ENCODE measurements at regions not wholly inside any gene's neighbourhood (a gene's known extent, or its start where the extent isn't known, plus 50 kb on each side); places are given as distances from the start of the nearest gene placed in this dataset.
"Not testable (repeated sequence)": the region's sequence is repeated elsewhere in the genome, so short reads cannot be mapped to it uniquely, and the experiment has no call there.

DNA sequence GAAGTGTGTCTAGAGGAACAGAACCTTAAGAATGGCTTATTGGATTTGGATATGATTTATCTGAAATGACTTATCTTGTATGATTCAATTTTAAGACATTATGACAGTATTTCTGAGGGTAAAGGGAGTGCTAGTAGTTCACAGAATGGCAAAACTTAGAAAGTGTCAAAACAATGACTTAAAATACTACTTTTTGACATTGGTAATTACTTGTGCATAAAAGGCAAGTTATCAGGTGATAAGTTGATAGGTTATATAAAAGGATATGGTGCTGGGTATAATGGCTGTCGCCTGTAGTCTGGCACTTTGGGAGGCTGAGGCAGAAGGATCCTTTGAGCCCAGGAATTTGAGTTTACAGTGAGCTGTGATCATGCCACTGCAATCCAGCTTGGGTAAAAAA lies 494.4 kb downstream of the CDH9 start:
- DNase-seq, result no peak

DNA sequence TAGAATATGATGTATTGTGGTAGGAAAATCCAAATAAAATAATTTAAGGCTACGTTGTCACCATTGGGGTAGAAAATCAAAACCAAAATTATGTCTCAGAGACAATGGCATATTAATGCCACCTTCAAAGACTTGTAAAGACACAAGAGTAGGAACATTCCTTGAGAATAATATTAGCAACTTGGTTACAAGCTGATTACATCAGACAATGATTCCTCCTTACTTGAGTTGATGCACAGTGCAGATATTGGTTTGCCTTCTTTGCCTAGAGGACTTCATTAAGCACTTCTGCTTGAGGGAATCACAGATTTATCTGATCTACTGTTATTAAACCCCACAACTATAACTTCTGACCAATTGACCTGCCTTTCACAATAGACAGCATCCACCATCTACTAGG lies 500.2 kb downstream of the CDH9 start:
- no peak for DNase-seq

DNA sequence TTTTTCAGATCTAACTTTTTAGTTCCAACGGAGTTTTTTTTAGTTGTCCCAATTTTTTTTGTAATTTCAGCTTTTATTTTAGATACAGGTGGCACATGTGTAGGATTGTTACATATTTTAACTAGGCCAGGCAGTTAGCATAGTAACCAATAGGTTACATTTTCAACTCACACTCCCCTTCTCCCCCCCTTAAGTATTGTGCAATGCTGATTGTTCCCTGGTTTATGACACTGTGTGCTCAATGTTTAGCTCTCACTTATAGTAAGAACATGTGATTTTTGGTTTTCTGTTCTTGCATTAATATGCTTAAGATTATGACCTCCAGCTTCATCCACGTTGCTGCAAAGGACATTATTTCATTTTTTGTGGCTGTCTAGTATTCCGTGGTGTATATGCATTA lies 503.2 kb downstream of the CDH9 start:
- DNase-seq, result no peak

DNA sequence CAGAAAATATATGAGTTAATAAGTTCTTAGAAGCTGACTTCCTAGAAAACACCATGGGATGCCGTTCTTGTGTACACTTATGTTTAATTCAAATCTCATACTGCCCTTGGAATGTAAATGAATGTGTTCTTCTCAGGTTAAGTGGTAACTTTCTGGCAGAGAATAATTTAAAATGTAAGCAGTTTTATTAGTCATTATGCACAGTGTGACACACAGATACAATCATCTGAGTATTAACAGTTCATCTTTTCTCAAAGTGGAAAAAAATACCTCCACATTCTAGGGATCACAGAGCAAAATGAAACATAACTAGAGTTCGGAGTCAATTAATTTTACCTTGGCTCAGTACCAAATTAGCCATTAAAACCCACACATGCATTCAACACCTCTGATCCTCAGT lies 508.1 kb downstream of the CDH9 start:
- no peak for DNase-seq

DNA sequence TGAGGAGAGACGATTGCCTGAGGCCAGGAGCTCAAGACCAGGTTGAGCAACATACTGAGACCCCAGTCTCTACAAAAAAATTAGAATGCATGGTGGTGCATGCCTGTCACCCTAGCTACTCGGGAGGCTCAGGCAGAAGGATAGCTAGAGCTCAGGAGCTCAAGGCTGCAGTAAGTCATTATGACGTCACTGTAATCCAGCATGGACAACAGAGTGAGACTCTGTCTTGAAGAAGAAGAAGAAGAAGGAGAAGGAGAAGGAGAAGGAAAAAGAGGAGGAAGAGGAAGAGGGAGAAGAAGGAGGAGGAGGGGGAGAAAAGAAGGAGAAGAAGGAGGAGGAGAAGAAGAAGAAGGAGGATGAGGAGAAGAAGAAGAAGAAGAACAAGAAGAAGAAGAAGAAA lies 519.1 kb downstream of the CDH9 start:
- DNase-seq, result no peak

DNA sequence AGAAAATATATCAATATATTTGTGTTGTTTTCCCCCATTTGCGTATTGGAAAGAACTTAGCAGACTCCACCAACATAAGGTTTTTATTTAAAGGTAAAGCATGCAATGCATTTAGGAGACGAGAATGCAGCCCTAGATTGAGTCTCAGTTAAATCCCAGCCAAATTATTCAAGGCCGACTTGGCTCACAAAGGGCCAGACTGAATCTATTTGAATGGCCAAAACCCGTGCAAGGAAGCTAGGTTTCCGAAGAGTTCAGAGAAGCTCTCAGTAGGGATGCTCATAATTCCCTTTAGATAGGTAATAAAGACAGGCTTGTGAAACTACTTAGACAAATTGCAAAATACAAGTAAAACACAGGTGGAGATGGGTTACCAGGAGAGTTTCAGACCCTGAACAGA lies 520.3 kb downstream of the CDH9 start:
- peak; percentile 2 for DNase-seq

DNA sequence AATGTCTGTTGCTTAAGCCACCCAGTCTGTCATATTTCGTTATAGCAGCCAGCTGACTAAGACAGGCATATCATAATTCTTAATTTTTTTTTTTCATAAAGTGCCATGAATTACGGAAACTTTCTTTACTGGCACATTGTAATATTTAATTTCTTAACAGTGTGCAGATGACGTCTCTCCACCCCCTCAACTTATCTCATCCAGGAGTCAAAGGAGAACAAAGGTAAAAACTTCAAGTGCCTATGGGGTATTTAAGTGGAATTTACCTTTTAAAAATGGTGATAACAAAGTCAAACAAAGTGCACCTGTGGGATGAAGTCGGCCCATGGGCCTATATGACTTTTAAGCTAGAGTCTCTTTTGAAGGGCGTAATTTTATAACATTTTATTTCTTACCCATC lies 539.4 kb downstream of the CDH9 start:
- DNase-seq, result no peak

DNA sequence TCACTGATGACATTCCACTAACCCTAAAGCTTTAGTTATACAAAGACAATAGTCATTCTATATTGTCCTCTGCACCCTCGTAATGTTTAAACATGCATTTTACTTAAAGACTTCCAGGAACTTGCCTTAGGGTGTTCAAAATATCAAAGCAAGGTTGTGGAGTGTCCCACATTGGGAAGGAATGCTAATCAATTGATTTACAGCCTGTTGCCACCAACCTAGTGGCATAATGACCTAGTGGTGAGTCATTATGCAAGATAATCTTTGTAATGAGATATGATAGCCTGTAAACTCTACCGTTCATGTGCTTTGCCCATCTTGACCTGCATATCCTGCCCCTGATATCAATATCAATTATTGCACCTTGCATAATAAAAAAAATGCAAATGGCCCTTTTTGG lies 542.9 kb downstream of the CDH9 start:
- DNase-seq, result no peak

DNA sequence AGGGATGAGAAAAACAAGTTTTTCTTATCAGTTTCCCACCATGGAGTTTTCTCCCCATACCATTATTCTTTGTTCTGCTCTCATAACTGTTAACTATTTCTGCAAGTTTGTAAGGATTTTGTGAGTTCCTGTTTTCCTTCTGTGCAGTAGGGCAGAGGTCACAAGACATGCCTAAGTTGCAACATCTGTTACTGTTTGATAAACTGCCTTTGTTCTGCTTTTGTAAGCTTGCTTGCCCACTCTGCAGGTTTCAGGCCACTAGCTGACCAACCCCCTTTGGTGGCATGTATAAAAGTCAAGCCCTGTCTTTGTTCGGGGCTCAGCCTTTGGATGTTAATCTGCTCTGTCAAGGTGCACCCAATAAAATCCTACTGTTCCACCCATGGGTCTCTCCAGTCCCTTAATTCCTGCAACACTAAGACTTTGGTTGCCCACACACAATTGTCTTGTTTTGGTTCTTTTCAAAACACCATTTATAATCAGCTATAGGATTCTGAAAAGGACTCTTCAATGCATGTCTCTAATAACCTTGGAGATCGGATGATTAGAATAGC lies 545.4 kb downstream of the CDH9 start:
- DNase-seq, result no peak

DNA sequence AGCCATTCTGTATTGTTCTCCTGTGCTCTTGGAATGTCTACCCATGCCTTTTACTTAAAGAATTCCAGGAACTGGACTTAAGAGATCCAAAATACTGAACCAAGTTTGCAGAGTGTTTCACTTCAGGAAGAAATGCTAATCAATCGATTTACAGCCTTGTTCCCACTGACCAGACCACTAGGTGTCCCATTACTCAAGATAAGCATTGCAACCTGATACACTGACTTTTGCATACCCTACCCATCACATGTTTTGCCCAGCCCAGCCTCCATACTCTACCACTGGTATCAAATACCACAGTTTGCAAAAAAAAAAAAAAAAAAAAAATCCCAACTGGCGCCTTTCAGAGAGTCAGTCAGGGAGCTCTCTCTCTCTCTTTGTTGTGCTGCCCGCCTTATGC lies 550.8 kb downstream of the CDH9 start:
- DNase-seq, result no peak

DNA sequence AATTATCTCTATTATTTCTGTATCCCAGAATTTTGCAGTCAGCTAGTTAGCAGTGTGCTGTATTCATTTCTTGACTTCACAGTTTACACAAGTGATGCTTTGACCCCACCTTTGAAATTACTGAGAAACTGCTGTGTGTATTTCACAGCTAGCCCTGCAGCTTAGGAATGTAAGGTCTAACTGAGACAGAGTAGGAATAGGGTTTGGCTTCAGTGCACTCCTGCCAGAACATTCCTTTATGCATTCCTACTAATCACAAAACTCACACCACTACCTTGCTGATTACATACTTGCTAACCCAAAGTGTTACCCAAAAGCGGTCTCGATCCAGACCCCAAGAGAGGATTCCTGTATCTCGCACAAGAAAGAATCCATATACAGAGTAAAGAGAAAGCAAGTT lies 551.8 kb downstream of the CDH9 start:
- DNase-seq, result no peak

DNA sequence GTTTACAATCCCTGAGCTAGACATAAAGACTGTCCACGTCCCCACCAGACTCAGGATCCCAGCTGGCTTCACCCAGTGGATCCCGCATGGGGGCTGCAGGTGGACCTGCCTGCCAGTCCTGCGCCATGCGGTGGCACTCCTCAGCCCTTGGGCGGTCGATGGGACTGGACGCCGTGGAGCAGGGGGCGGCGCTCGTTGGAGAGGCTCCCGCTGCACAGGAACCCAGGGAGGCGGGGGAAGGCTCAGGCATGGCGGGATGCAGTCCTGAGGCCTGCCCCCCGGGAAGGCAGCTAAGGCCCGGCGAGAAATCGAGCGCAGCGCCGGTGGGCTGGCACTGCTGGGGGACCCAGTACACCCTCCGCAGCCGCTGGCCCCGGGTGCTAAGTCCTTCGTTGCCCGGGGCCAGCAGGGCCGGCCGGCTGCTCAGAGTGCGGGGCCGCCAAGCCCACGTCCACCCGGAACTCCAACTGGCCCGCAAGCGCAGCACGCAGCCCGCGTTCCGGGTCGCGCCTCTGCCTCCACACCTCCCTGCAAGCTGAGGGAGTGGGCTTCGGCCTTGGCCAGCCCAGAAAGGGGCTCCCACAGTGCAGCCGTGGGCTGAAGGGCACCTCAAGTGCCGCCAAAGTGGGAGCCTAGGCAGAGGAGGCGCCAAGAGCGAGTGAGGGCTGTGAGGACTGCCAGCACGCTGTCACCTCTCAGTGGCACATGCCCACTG lies 553.1 kb downstream of the CDH9 start:
- not testable (repeated sequence) for DNase-seq

DNA sequence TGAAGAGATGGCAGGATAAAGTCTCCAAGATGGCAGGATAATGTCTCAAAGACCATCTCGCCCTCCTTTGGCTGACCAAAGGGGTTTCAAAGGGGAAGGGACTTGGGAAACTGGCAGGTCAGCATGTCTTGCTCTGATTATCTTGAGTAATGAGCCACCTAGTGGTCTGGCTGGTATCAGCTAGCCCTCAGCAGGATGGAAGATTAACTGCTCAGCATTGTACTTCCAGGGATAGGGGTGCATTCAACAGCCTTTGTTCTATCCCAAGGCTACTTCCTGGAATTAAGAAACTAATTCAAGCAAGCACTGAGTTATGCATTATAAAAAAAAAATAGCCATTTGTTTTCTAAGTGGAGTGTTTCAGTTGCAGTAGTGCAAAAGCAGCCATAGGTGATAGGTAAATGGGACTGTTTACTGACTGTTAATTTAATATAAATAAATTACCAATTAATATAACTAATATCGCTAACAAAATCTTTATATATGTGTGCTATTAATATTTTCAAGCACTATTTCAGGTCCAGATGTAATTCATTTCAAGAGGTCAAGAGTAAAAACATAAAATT lies 555.5 kb downstream of the CDH9 start:
- DNase-seq, result peak; percentile 45

DNA sequence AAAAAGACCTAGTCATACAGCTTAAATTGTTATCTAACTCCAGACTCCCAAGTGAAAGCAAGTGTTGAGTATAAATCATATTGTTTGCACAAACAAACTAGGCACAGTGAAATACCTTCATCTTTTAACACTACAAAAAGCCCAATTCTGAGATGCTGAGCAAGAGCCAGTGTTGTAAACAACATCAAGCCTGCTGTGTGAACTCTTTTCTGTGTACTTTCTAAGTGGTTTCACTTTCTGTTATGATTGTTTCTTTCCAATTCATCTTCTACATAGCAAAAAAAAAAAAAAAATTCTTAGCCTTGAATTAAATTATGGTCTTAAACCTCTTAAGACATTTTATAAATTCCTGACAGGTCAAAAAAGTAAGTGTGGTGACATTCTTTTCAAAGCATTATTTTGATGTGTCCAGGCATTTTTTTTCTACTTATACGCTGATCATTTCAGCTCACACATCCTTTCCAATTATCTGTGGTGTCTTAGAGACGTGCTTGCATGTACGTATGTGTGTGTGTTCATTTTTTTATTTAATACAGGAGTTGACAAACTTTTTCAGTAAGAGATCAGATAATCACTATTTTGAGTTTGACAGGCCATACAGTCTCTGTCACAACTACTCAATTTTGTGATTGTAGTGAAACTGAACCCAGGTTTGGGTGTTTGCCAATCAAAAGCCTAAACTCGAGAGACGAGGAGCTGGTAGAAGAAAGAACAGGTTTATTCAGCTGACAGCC lies 556.1 kb downstream of the CDH9 start:
- peak; percentile 5 for DNase-seq

DNA sequence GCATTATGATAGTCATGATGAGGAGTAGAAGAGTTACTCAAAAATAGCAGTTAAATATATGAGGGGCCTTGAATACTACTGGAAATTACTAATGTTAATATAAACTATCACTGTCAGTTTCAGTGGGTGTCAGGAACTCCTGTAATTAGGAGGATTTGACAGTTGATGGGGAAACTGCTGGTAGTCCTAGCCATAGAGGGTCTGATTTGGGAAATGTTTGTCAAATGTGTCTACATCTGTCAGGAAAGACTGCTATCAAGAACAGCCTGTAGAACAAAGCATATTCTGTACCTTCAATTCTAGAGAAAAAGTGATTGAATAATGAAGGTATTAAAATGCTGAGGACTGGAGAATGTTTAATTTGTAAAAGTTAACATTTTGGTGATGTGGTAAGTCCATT lies 567.9 kb downstream of the CDH9 start:
- no peak for DNase-seq

DNA sequence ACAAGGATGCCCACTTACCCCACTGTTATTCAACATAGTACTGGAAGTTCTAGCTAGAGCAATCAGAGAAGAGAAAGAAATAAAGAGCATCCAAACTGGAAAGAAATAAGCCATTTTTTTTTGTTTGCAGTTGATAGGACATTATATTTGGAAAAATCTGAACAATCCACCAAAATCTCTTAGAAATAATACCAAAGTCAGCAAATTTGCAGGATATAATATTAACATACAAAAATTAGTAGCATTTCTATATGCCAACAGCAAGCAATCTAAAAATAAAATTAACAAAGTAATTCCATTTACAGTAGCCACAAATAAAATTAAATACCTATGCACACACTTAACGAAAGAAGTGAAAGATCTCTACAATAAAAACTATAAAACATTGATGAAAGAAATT lies 599.3 kb downstream of the CDH9 start:
- DNase-seq, result no peak

DNA sequence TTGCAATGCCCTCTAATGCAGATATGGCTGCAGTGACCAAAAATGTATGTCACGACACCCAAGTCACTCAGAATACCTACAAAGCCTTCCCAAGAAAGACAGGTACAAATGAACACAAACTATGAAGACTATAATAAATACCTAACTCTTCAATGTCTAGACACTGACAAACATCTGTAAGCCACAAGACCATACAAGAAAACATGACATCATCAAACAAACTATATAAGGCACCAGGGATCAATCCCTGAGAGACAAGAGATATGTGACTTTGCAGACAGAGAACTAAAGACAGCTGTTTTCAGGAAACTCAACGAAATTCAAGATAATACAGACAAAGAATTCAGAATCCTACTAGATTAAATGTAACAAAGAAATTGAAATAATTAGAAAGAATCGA lies 603.7 kb downstream of the CDH9 start:
- no peak for DNase-seq

DNA sequence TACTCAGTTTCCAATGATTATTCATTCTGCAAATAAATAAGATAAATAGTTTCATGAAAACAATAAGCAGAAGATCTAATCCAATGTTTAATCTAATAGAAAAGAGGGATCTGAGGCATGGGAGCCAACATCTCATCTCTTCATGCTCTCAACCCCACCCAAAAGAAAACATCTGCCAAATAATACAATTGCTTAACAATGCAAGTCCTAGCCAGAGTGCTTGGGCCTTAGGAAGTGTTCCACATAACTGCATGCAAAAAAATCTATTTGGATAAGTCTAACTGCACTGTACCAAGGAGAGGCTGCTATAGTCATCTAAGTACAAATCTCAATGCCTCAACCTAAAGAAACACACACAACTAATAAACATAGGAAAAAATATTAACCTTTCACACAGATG lies 606.0 kb downstream of the CDH9 start:
- peak; percentile 43 for DNase-seq

DNA sequence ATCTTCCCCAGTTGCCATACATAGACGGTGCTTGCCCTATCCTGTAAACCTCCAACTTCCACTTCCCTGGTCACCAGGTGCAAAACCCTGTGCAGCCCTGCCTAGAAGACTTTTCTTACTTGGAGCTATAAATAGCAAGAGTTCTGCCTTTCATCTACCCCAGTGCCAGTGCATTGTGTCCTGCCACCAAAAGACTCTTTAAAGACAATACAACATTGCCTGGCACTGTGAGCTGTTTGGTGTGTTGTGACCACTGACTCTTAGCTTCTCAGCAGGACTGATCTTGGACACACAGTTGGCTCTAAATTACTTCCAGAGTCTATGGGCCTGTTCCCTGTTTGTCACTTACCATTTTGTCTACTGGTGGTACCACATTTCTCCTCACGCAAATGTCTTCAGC lies 608.1 kb downstream of the CDH9 start:
- DNase-seq, result no peak

DNA sequence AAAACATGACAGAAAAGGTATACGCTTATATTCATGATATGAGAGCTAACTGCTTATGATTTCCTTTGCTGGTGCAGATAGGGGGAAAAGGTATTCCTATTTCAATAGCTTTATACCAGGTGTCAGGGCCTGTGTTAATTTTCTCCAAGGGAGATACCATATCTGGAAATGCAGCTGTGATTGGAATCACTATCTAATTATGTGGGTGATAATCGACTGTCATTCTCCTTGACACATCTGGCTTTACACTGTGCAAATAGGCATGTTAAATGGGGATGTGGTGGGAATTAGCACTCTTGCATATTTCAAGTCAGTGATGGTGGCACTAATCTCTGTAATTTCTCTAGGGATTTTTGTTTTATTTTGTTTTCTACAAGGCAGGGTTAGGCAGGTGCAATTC lies 611.1 kb downstream of the CDH9 start:
- no peak for DNase-seq

DNA sequence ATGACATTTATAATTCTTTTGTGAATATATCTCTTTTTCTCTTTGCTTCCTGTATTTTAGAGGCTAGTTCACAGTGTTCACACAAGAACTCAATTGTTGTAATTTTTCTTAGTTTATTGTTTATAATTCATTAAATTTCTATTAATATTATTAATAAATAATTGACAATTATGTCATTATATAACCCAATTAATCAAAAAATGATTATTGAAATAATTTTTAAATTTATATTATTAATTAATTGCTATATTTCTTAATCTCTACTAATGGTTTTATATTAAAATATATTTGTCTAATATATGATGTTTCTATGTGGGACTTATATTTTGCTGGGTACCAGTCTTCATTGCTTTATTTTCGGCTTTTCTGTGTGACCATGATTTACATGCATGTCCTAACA lies 618.4 kb downstream of the CDH9 start:
- no peak for DNase-seq

DNA sequence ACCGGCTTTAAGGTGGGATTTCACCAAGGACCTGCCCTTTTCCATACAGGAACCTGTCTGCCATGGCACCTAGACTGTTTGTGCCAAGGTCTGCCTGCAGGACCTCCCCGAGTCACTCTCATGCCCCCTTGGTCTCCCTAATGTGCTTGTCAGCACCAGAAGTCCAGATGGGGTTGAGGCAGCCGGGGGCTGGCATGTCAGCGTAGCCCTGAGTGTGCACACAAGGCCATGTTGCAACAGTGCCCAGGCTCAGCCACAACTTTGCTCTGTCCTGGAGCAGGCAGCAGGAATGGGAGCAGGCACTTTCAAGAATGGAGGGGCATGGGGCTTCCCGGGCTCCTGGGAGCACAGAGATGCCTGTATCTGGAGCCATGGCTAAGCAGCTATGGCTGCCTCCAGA lies 621.5 kb downstream of the CDH9 start:
- no peak for DNase-seq

All from muscle of arm (tissue), 1 donor.